ENCODE measurements at regions not wholly inside any gene's neighbourhood (a gene's known extent, or its start where the extent isn't known, plus 50 kb on each side); places are given as distances from the start of the nearest gene placed in this dataset.
"Not testable (repeated sequence)": the region's sequence is repeated elsewhere in the genome, so short reads cannot be mapped to it uniquely, and the experiment has no call there.

GRCh38 chr7:32790766-32791430 is 100.7 kb downstream of the KBTBD2 start:
- not testable (repeated sequence) for TF ChIP-seq POLR2A, CTCF, EP300 (IDR thresholded peaks at IDR 0.05)
